ENCODE measurements at regions not wholly inside any gene's neighbourhood (a gene's known extent, or its start where the extent isn't known, plus 50 kb on each side); places are given as distances from the start of the nearest gene placed in this dataset.

GRCh38 chr4:138298431-138298830 lies 56.3 kb upstream of the SLC7A11 start:
- Histone ChIP-seq H3K27ac (no peak overlapping the region), H3K4me1 (replicated peaks) (no peaks in the 10 kb centered on the region), H3K9me3 (no peaks in the 10 kb centered on the region), H3K36me3 (no peaks in the 10 kb centered on the region), H3K27me3 (replicated peaks; ENCODE audit: insufficient read depth) (no peaks in the 10 kb centered on the region), H3K4me3 (no peak overlapping the region)
- 89% methylated on average over 1 of the region's 1 CpG for WGBS
- intact Hi-C loops (cut with DNase I): no loop called here
- TF ChIP-seq POLR2A (IDR thresholded peaks at IDR 0.05): no peak
- TF ChIP-seq, protein P1, sequence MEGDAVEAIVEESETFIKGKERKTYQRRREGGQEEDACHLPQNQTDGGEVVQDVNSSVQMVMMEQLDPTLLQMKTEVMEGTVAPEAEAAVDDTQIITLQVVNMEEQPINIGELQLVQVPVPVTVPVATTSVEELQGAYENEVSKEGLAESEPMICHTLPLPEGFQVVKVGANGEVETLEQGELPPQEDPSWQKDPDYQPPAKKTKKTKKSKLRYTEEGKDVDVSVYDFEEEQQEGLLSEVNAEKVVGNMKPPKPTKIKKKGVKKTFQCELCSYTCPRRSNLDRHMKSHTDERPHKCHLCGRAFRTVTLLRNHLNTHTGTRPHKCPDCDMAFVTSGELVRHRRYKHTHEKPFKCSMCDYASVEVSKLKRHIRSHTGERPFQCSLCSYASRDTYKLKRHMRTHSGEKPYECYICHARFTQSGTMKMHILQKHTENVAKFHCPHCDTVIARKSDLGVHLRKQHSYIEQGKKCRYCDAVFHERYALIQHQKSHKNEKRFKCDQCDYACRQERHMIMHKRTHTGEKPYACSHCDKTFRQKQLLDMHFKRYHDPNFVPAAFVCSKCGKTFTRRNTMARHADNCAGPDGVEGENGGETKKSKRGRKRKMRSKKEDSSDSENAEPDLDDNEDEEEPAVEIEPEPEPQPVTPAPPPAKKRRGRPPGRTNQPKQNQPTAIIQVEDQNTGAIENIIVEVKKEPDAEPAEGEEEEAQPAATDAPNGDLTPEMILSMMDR (IDR thresholded peaks at IDR 0.05): no peak
- TF ChIP-seq POLR2AphosphoS5 (IDR thresholded peaks at IDR 0.05): no peak
- DNase-seq (ENCODE audit: low spot score): no peak

GRCh38 chr4:138297743-138298405 lies 55.7 kb upstream of the SLC7A11 start:
- Histone ChIP-seq H3K9me3 (no peaks in the 10 kb centered on the region), H3K4me3 (no peak overlapping the region), H3K4me1 (replicated peaks) (no peaks in the 10 kb centered on the region), H3K27me3 (replicated peaks; ENCODE audit: insufficient read depth) (no peaks in the 10 kb centered on the region), H3K36me3 (no peaks in the 10 kb centered on the region), H3K27ac (no peak overlapping the region)
- no peak for DNase-seq (ENCODE audit: low spot score)
- no peak for TF ChIP-seq POLR2A (IDR thresholded peaks at IDR 0.05)
- TF ChIP-seq, protein P1 (IDR thresholded peaks at IDR 0.05): no peak
- no peak for TF ChIP-seq POLR2AphosphoS5 (IDR thresholded peaks at IDR 0.05)
- WGBS: 74% methylated on average over 3 of the region's 3 CpGs
- intact Hi-C loops (cut with DNase I): no loop called here

- Histone ChIP-seq H3K27me3 (replicated peaks; ENCODE audit: insufficient read depth) (no peaks in the 10 kb centered on the region), H3K27ac (no peak overlapping the region), H3K4me1 (replicated peaks) (no peaks in the 10 kb centered on the region), H3K36me3 (no peaks in the 10 kb centered on the region), H3K4me3 (no peak overlapping the region), H3K9me3 (no peaks in the 10 kb centered on the region)
- TF ChIP-seq POLR2AphosphoS5 (IDR thresholded peaks at IDR 0.05): no peak
- TF ChIP-seq POLR2A (IDR thresholded peaks at IDR 0.05): no peak
- TF ChIP-seq, protein P1 (IDR thresholded peaks at IDR 0.05): no peak
- 92% methylated on average over 3 of the region's 3 CpGs for WGBS
- intact Hi-C loops (cut with DNase I): no loop called here
- DNase-seq (ENCODE audit: low spot score): no peak
These were observed 50.2 kb upstream of the SLC7A11 start for GRCh38 chr4:138292321-138292720.
